ENCODE measurements at regions not wholly inside any gene's neighbourhood (a gene's known extent, or its start where the extent isn't known, plus 50 kb on each side); places are given as distances from the start of the nearest gene placed in this dataset.

DNA sequence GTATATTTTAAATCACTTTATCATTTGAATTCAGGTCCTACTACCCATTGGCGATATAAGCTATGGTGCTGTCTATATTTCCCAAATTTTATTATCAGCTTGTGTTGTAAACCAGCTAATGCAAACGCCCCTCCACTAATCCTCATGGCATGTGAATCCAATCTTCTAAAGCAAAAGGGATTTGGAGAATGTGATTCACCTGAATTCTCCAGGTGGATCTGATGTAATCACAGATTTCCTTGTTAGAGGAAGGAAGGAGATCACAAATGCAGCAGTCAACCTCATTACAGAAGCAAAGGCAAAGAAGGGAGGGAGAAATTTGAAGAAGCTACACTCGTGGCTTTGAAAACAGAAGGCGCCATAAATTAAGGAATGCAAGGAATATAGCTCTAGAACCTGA lies 431.1 kb upstream of the CDH19 start:
- Histone ChIP-seq H3K36me3 (replicated peaks; ENCODE audit: insufficient read depth, low read length) (no peaks in the 10 kb centered on the region), H3K9me2 (replicated peaks; ENCODE audit: insufficient read depth, low read length) (no peaks in the 10 kb centered on the region), H3K27me3 (replicated peaks; ENCODE audit: insufficient read depth, low read length) (no peaks in the 10 kb centered on the region), H3K4me1 (ENCODE audit: low read length) (no peaks in the 10 kb centered on the region), H3K4me2 (ENCODE audit: low read depth, low read length) (no peak overlapping the region), H2AFZ (ENCODE audit: low read length) (no peak overlapping the region), H4K20me1 (ENCODE audit: insufficient read depth, low read length) (no peaks in the 10 kb centered on the region), H3K27ac (ENCODE audit: low read length) (no peak overlapping the region), H3F3A (ENCODE audit: insufficient read depth, low read length) (no peaks in the 10 kb centered on the region), H3K79me2 (ENCODE audit: low read length) (no peaks in the 10 kb centered on the region), H3K9ac (ENCODE audit: low read length) (no peak overlapping the region), H3K9me3 (replicated peaks; ENCODE audit: insufficient read depth, low read length) (no peaks in the 10 kb centered on the region), H3K4me3 (ENCODE audit: low read length) (no peak overlapping the region)
- TF ChIP-seq, protein P1, sequence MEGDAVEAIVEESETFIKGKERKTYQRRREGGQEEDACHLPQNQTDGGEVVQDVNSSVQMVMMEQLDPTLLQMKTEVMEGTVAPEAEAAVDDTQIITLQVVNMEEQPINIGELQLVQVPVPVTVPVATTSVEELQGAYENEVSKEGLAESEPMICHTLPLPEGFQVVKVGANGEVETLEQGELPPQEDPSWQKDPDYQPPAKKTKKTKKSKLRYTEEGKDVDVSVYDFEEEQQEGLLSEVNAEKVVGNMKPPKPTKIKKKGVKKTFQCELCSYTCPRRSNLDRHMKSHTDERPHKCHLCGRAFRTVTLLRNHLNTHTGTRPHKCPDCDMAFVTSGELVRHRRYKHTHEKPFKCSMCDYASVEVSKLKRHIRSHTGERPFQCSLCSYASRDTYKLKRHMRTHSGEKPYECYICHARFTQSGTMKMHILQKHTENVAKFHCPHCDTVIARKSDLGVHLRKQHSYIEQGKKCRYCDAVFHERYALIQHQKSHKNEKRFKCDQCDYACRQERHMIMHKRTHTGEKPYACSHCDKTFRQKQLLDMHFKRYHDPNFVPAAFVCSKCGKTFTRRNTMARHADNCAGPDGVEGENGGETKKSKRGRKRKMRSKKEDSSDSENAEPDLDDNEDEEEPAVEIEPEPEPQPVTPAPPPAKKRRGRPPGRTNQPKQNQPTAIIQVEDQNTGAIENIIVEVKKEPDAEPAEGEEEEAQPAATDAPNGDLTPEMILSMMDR (IDR thresholded peaks at IDR 0.05; ENCODE audit: low read length) = no peak
- no peak for TF ChIP-seq EZH2 (optimal IDR thresholded peaks at IDR 0.05; ENCODE audit: low read depth, low read length)
- TF ChIP-seq EZH2phosphoT487 (IDR thresholded peaks at IDR 0.05; ENCODE audit: low read length) = no peak
- no peak for DNase-seq

DNA sequence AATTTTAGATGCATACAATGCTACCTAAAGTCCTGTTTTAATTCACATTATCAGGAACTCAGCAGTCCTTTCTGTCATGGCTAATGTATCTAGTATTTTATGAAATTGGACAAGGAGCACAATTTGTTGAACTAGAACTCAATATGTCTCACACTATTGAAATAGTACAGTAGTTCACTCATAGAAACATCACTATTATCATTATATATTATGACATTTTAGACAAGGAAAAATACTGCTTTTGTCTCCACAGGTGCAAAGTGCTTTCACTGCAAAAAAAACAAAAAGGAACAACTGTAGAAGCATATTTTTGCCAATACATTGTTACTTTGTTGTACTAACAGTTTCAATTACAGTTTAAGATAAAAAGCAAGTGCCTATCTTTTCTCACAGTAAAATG lies 419.2 kb upstream of the CDH19 start:
- no peaks in the 10 kb centered on the region for H3K9me3 ChIP-seq (replicated peaks; ENCODE audit: insufficient read depth, low read length)
- no peak for DNase-seq

DNA sequence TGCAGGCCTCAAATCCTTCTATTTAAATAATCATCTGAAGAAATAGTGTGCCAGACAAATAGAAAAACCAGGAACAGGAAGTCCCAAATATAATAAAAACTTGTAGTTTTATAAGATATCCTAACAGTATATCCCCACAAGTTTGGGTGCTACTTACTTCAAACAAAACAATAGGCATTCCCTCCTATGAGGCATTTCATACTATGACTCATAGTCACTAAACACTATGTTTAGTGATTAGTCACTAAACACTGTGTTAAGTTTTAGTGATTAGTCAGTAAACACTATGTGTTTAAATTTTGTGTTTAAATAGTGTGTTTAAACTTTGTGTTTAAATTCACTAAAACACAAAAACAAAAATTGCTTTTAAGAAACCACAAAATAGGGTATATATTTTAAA lies 407.0 kb upstream of the CDH19 start:
- H4K20me1 ChIP-seq (ENCODE audit: insufficient read depth, low read length) = no peaks in the 10 kb centered on the region
- no peak overlapping the region for H3K4me2 ChIP-seq (ENCODE audit: low read depth, low read length)
- no peaks in the 10 kb centered on the region for H3K27me3 ChIP-seq (replicated peaks; ENCODE audit: insufficient read depth, low read length)
- H3K9me2 ChIP-seq (replicated peaks; ENCODE audit: insufficient read depth, low read length) = no peaks in the 10 kb centered on the region
- H3K4me1 ChIP-seq (ENCODE audit: low read length) = no peaks in the 10 kb centered on the region
- H3F3A ChIP-seq (ENCODE audit: insufficient read depth, low read length) = no peaks in the 10 kb centered on the region
- no peak overlapping the region for H2AFZ ChIP-seq (ENCODE audit: low read length)
- no peaks in the 10 kb centered on the region for H3K9me3 ChIP-seq (replicated peaks; ENCODE audit: insufficient read depth, low read length)
- H3K36me3 ChIP-seq (replicated peaks; ENCODE audit: insufficient read depth, low read length) = no peaks in the 10 kb centered on the region
- DNase-seq = no peak
- TF ChIP-seq EZH2phosphoT487 (IDR thresholded peaks at IDR 0.05; ENCODE audit: low read length) (no peak), EZH2 (optimal IDR thresholded peaks at IDR 0.05; ENCODE audit: low read depth, low read length) (no peak)
- TF ChIP-seq, protein P1 (IDR thresholded peaks at IDR 0.05; ENCODE audit: low read length) = no peak
- no peak overlapping the region for H3K27ac ChIP-seq (ENCODE audit: low read length)
- H3K79me2 ChIP-seq (ENCODE audit: low read length) = no peaks in the 10 kb centered on the region
- H3K9ac ChIP-seq (ENCODE audit: low read length) = no peak overlapping the region
- H3K4me3 ChIP-seq (ENCODE audit: low read length) = no peak overlapping the region

More for the DNA sequence above, 419.2 kb upstream of the CDH19 start:
- H4K20me1 ChIP-seq (ENCODE audit: insufficient read depth, low read length) = no peaks in the 10 kb centered on the region
- H2AFZ ChIP-seq (ENCODE audit: low read length) = no peak overlapping the region
- TF ChIP-seq, protein P1 (IDR thresholded peaks at IDR 0.05; ENCODE audit: low read length) = no peak
- no peak for TF ChIP-seq EZH2phosphoT487 (IDR thresholded peaks at IDR 0.05; ENCODE audit: low read length)
- no peak for TF ChIP-seq EZH2 (optimal IDR thresholded peaks at IDR 0.05; ENCODE audit: low read depth, low read length)
- H3K27ac ChIP-seq (ENCODE audit: low read length) = no peak overlapping the region
- H3K4me2 ChIP-seq (ENCODE audit: low read depth, low read length) = no peak overlapping the region
- H3K9ac ChIP-seq (ENCODE audit: low read length) = no peak overlapping the region
- H3K4me3 ChIP-seq (ENCODE audit: low read length) = no peak overlapping the region
- no peaks in the 10 kb centered on the region for H3K27me3 ChIP-seq (replicated peaks; ENCODE audit: insufficient read depth, low read length)
- H3K79me2 ChIP-seq (ENCODE audit: low read length) = no peaks in the 10 kb centered on the region
- H3K4me1 ChIP-seq (ENCODE audit: low read length) = no peaks in the 10 kb centered on the region
- H3K36me3 ChIP-seq (replicated peaks; ENCODE audit: insufficient read depth, low read length) = no peaks in the 10 kb centered on the region
- no peaks in the 10 kb centered on the region for H3F3A ChIP-seq (ENCODE audit: insufficient read depth, low read length)
- no peaks in the 10 kb centered on the region for H3K9me2 ChIP-seq (replicated peaks; ENCODE audit: insufficient read depth, low read length)
